Tibial nerve (tissue), 4 donors: ENCODE measurements at regions not wholly inside any gene's neighbourhood (a gene's known extent, or its start where the extent isn't known, plus 50 kb on each side); places are given as distances from the start of the nearest gene placed in this dataset.

Experiments used
- DNase-seq, 2 donors: peaks; one replicate each; pipeline ENCODE4 v3.0.0-alpha.2; 2019; ENCODE audit warnings: low spot score in 2 of 2
- H3K27ac ChIP-seq, 4 donors: fragments of 200-600 bp; sonication (generic) in 3 of 4; one replicate each; pipeline ENCODE4 v1.5.1; 2017 to 2019; ENCODE audit warnings: mild to moderate bottlenecking in 1 of 4
- H3K27me3 ChIP-seq, 2 donors: fragments of 200-600 bp; sonication (generic) in 1 of 2; one replicate each; pipeline versions ENCODE4 v1.5.1 to v1.6.0; 2017 to 2019
- H3K36me3 ChIP-seq, 3 donors: fragments of 200-600 bp; sonication (generic); one replicate each; pipeline ENCODE4 v1.5.1; 2018 to 2019
- H3K4me1 ChIP-seq, 4 donors: fragments of 200-600 bp; sonication (generic) in 3 of 4; one replicate each; pipeline ENCODE4 v1.5.1; 2017 to 2019
- H3K4me3 ChIP-seq, 4 donors: fragments of 200-600 bp; sonication (generic) in 3 of 4; one replicate each; pipeline ENCODE4 v1.5.1; 2017 to 2019; ENCODE audit warnings: mild to moderate bottlenecking in 1 of 4, moderate library complexity in 1 of 4
- H3K9me3 ChIP-seq, 4 donors: fragments of 200-600 bp; sonication (generic) in 3 of 4; one replicate each; pipeline ENCODE4 v1.5.1; 2017 to 2019
- EP300 ChIP-seq, 2 donors: sonication (generic); formaldehyde crosslinking; IDR thresholded peaks; one replicate each; pipeline ENCODE4 v1.6.1; 2017; ENCODE audit warnings: antibody characterized with exemption in 2 of 2, mild to moderate bottlenecking in 1 of 2
- POLR2A ChIP-seq, 2 donors: fragments of 450-650 bp; IDR thresholded peaks; one replicate each; pipeline ENCODE4 v1.6.1; 2017; ENCODE audit warnings: antibody characterized with exemption in 2 of 2, mild to moderate bottlenecking in 2 of 2, moderate library complexity in 2 of 2
- WGBS, 2 donors: methylation state at CpG; one replicate each; pipeline ENCODE4 v1.1.5; 2018; 5-methylcytosine and 5-hydroxymethylcytosine counted together
- TF ChIP-seq, protein P1 (sequence below), 5 experiments: fragments of 200-600 bp in 3 of 5; fragments of 450-650 bp in 2 of 5; sonication (generic) in 3 of 5; IDR thresholded peaks; one replicate each; pipeline ENCODE4 v1.5.1; 2016 to 2019; ENCODE audit warnings: antibody characterized with exemption in 5 of 5, mild to moderate bottlenecking in 3 of 5, moderate library complexity in 2 of 5

DNA sequence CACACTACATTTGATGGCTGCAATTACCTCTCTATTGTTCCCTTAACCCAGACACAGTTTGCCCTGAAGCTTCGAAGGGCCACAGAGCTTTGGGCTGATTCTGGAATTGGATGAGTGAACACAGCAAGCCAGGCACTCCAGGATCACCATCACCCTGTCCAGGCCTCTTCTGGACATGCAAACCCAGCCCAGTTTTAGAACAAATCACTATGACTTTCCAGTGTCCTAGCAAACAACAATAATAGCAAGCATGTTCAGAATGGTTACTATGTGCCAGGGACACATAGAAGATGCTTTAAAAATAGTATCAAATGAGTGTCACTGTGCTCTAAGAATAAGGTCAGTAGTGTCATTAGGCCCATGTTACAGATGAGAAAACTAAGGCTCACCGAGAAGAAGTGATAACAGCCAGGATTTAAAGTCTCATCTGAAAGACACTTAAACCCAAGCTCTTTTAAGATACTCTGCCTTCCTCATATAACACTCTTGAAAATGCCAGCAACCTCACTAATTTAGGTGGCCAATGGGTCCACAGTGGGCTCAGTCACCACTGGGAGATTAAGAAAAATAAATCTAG lies 191.7 kb upstream of the STK17B start:
- no peaks in the 10 kb centered on the region for H3K27me3 ChIP-seq
- no peak overlapping the region for H3K4me3 ChIP-seq
- no peaks in the 10 kb centered on the region for H3K36me3 ChIP-seq
- H3K4me1 ChIP-seq: no peaks in the 10 kb centered on the region
- no peak for DNase-seq
- H3K9me3 ChIP-seq: no peaks in the 10 kb centered on the region
- no peak overlapping the region for H3K27ac ChIP-seq
- TF ChIP-seq, protein P1, sequence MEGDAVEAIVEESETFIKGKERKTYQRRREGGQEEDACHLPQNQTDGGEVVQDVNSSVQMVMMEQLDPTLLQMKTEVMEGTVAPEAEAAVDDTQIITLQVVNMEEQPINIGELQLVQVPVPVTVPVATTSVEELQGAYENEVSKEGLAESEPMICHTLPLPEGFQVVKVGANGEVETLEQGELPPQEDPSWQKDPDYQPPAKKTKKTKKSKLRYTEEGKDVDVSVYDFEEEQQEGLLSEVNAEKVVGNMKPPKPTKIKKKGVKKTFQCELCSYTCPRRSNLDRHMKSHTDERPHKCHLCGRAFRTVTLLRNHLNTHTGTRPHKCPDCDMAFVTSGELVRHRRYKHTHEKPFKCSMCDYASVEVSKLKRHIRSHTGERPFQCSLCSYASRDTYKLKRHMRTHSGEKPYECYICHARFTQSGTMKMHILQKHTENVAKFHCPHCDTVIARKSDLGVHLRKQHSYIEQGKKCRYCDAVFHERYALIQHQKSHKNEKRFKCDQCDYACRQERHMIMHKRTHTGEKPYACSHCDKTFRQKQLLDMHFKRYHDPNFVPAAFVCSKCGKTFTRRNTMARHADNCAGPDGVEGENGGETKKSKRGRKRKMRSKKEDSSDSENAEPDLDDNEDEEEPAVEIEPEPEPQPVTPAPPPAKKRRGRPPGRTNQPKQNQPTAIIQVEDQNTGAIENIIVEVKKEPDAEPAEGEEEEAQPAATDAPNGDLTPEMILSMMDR (IDR thresholded peaks at IDR 0.05): no peak
- TF ChIP-seq POLR2A (IDR thresholded peaks at IDR 0.05) (no peak), EP300 (IDR thresholded peaks at IDR 0.05) (no peak)
- WGBS, 2 donors: 86 to 87% methylated on average over 2 of the region's 2 CpGs

DNA sequence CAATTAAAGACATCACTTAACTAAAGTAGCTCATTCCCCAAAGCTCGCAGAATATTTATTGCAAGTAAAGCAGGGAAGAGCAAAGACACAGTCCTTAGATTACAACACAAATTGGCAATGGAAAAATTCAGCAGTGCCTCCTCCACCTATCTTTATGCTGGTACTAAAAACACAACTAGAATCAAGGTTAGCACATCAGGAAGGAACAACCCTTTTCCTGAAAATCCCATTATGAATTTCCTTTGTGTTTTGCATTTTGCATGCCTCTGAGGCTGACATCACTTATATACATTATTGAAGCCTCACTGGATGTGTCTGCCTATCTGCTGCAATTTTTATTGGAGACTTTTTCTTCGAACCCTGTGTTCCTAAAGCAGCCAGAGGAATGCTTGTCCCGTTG lies 193.8 kb upstream of the STK17B start:
- no peak for DNase-seq
- Histone ChIP-seq H3K27me3 (no peaks in the 10 kb centered on the region), H3K36me3 (no peaks in the 10 kb centered on the region), H3K27ac (no peak overlapping the region), H3K4me1 (no peaks in the 10 kb centered on the region), H3K4me3 (no peak overlapping the region), H3K9me3 (peaks cover 0 to 17% (median 2%) of the 10 kb centered on the region in 4 donors)
- TF ChIP-seq POLR2A (IDR thresholded peaks at IDR 0.05) (no peak), EP300 (IDR thresholded peaks at IDR 0.05) (no peak)
- TF ChIP-seq, protein P1 (IDR thresholded peaks at IDR 0.05): no peak
- WGBS, 2 donors: 71 to 74% methylated on average over 3 of the region's 3 CpGs

DNA sequence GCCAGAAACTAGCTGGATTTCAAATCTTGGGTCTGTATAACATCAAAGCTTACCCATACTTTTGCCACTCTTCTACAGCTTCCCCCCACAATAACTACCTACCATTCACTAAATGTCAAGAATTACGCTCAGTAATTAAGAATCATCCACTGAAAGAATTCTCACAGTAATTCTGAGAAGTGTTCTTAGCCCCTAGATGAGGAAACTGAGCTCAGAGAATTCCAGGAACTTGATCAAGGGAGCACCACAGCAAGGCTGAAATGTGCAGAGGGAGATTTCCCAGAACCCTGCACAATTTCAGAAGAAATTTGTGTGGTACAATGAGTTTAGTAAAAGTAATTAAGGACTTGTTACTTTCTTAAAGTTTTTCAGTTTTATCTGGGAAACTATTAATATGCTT lies 194.5 kb upstream of the STK17B start:
- peaks cover 0 to 17% (median 2%) of the 10 kb centered on the region in 4 donors for H3K9me3 ChIP-seq
- no peaks in the 10 kb centered on the region for H3K27me3 ChIP-seq
- no peak overlapping the region for H3K27ac ChIP-seq
- no peaks in the 10 kb centered on the region for H3K36me3 ChIP-seq
- no peak for TF ChIP-seq POLR2A (IDR thresholded peaks at IDR 0.05)
- TF ChIP-seq EP300 (IDR thresholded peaks at IDR 0.05): no peak
- TF ChIP-seq, protein P1 (IDR thresholded peaks at IDR 0.05): no peak
- H3K4me1 ChIP-seq: no peaks in the 10 kb centered on the region
- DNase-seq: no peak
- 93 to 100% methylated on average over 1 of the region's 1 CpG for WGBS, 2 donors
- no peak overlapping the region for H3K4me3 ChIP-seq

DNA sequence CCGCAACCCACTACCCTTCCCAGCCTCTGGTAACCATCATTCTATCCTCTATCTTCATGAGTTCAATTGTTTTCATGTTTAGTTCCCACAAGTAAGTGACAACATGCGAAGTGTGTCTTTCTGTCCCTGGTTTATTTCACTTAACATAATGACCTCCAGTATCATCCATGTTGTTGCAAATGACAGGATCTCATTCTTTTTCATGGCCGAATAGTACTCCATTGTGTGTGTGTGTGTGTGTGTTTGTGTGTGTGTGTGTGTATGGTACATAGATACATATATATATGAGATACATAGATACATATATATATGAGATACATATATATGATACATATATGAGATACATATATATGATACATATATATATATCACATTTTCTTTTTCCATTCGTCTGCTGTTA lies 196.3 kb upstream of the STK17B start:
- Histone ChIP-seq H3K4me1 (peaks cover 0 to 9% (median 0%) of the 10 kb centered on the region in 4 donors), H3K27me3 (no peaks in the 10 kb centered on the region), H3K36me3 (no peaks in the 10 kb centered on the region), H3K9me3 (peaks cover 0 to 17% (median 2%) of the 10 kb centered on the region in 4 donors), H3K4me3 (no peak overlapping the region), H3K27ac (no peak overlapping the region)
- no peak for DNase-seq
- WGBS, 2 donors: 97 to 99% methylated on average over 4 of the region's 4 CpGs
- TF ChIP-seq, protein P1 (IDR thresholded peaks at IDR 0.05): no peak
- TF ChIP-seq EP300 (IDR thresholded peaks at IDR 0.05) (no peak), POLR2A (IDR thresholded peaks at IDR 0.05) (no peak)

DNA sequence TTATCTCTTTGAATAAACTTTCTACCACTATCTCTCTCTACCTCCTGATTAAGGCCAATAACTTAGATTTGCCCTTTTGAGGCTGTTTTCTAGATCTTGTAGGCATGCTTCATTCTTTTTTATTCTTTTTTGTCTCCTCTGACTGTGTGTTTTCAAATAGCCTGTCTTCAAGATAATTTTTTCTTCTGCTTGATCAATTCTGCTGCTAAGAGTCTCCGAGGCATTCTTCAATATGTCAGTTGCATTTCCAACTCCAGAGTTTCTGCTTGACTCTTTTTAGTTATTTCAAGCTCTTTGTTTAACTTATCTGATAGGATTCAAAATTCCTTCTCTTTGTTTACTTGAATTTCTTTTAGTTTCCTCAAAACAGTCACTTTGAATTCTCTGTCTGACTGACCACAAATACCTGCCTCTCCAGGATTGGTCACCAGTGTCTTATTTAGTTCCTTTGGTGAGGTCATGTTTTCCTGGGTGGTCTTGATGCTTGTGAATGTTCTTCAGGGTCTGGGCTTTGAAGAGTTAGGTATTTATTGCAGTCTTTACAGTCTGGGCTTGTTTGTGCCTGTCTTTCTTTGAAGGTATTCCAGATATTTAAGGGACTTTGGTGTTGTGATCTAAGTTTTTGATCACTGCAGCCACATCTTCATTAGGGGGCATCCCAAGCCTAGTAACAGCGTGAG lies 197.3 kb upstream of the STK17B start:
- WGBS, 2 donors: 99 to 100% methylated on average over 2 of the region's 2 CpGs
- no peaks in the 10 kb centered on the region for H3K36me3 ChIP-seq
- H3K4me3 ChIP-seq: no peak overlapping the region
- TF ChIP-seq, protein P1 (IDR thresholded peaks at IDR 0.05): no peak
- TF ChIP-seq EP300 (IDR thresholded peaks at IDR 0.05) (no peak), POLR2A (IDR thresholded peaks at IDR 0.05) (no peak)
- H3K4me1 ChIP-seq: peaks cover 0 to 16% (median 0%) of the 10 kb centered on the region in 4 donors
- peaks cover 0 to 17% (median 2%) of the 10 kb centered on the region in 4 donors for H3K9me3 ChIP-seq
- DNase-seq: no peak
- no peaks in the 10 kb centered on the region for H3K27me3 ChIP-seq
- no peak overlapping the region for H3K27ac ChIP-seq
